Ectodermal cell (in vitro differentiated cells): ENCODE measurements at regions not wholly inside any gene's neighbourhood (a gene's known extent, or its start where the extent isn't known, plus 50 kb on each side); places are given as distances from the start of the nearest gene placed in this dataset.
"Not testable (repeated sequence)": the region's sequence is repeated elsewhere in the genome, so short reads cannot be mapped to it uniquely, and the experiment has no call there.

Experiments
- H3K27ac ChIP-seq: 2 replicates; pipeline ENCODE4 v1.7.0; 2013; ENCODE audit warnings: mild to moderate bottlenecking, low read depth, low read length; ENCODE audit not compliant: insufficient read depth, poor library complexity, severe bottlenecking
- H3K27me3 ChIP-seq: 2 replicates; pipeline ENCODE4 v1.7.0; 2013; ENCODE audit warnings: mild to moderate bottlenecking, low read length; ENCODE audit not compliant: insufficient read depth, control insufficient read depth, poor library complexity, severe bottlenecking
- H3K36me3 ChIP-seq: one replicate; pipeline ENCODE4 v1.7.0; 2013; ENCODE audit warnings: low read length; ENCODE audit not compliant: control insufficient read depth, insufficient read depth
- H3K4me1 ChIP-seq: one replicate; pipeline ENCODE4 v1.7.0; 2013; ENCODE audit warnings: low read length; ENCODE audit not compliant: control insufficient read depth, insufficient read depth
- H3K4me3 ChIP-seq: 2 replicates; pipeline ENCODE4 v1.7.0; 2013; ENCODE audit warnings: low read depth, low read length, control low read depth; ENCODE audit not compliant: insufficient read depth
- H3K9me3 ChIP-seq: 2 replicates; pipeline ENCODE4 v1.7.0; 2013; ENCODE audit warnings: mild to moderate bottlenecking, low read length, moderate library complexity; ENCODE audit not compliant: control insufficient read depth
- WGBS, 2 experiments: methylation state at CpG; one replicate each; pipeline ENCODE4 v1.1.7; 2013; ENCODE audit warnings: missing lambda C conversion rate in 2 of 2; 5-methylcytosine and 5-hydroxymethylcytosine counted together

- no peaks in the 10 kb centered on the region for H3K4me1 ChIP-seq
- H3K9me3 ChIP-seq, result no peaks in the 10 kb centered on the region
- H3K27me3 ChIP-seq, result no peaks in the 10 kb centered on the region
- no peak overlapping the region for H3K27ac ChIP-seq
- 92 to 93% methylated on average over 1 of the region's 1 CpG for WGBS, 2 experiments
- no peak overlapping the region for H3K4me3 ChIP-seq
- no peaks in the 10 kb centered on the region for H3K36me3 ChIP-seq
These were observed 127.9 kb upstream of the PALM2AKAP2 start for GRCh38 chr9:109652112-109652511.

- Histone ChIP-seq H3K27ac (no peak overlapping the region), H3K27me3 (no peaks in the 10 kb centered on the region), H3K9me3 (no peaks in the 10 kb centered on the region), H3K36me3 (no peaks in the 10 kb centered on the region), H3K4me1 (no peaks in the 10 kb centered on the region), H3K4me3 (no peak overlapping the region)
- 58 to 61% methylated on average over 4 of the region's 4 CpGs for WGBS, 2 experiments
These were observed 127.0 kb upstream of the PALM2AKAP2 start for GRCh38 chr9:109652971-109653370.

GRCh38 chr9:109653470-109653869 lies 126.5 kb upstream of the PALM2AKAP2 start:
- no peaks in the 10 kb centered on the region for H3K4me1 ChIP-seq
- no peak overlapping the region for H3K4me3 ChIP-seq
- H3K36me3 ChIP-seq, result no peaks in the 10 kb centered on the region
- no peak overlapping the region for H3K27ac ChIP-seq
- no peaks in the 10 kb centered on the region for H3K9me3 ChIP-seq
- no peaks in the 10 kb centered on the region for H3K27me3 ChIP-seq
- WGBS, 2 experiments, result 87 to 90% methylated on average over 2 of the region's 2 CpGs

- H3K4me1 ChIP-seq, H3K27ac ChIP-seq, H3K4me3 ChIP-seq, H3K9me3 ChIP-seq, H3K27me3 ChIP-seq, H3K36me3 ChIP-seq: not testable (repeated sequence)
- WGBS, 2 experiments, result 97 to 98% methylated on average over 4 of the region's 4 CpGs
These were observed 116.0 kb upstream of the PALM2AKAP2 start for GRCh38 chr9:109663978-109664377.

- H3K27me3 ChIP-seq, H3K36me3 ChIP-seq, H3K27ac ChIP-seq, H3K4me3 ChIP-seq, H3K9me3 ChIP-seq, H3K4me1 ChIP-seq: not testable (repeated sequence)
- 64 to 70% methylated on average over 7 of the region's 7 CpGs for WGBS, 2 experiments
These were observed 114.3 kb upstream of the PALM2AKAP2 start for GRCh38 chr9:109665736-109666135.

GRCh38 chr9:109681301-109681700 lies 98.7 kb upstream of the PALM2AKAP2 start:
- WGBS, 2 experiments, result 68 to 89% methylated on average over 1 to 2 of the region's 2 CpGs
- Histone ChIP-seq H3K9me3 (no peaks in the 10 kb centered on the region), H3K4me3 (no peak overlapping the region), H3K36me3 (no peaks in the 10 kb centered on the region), H3K4me1 (no peaks in the 10 kb centered on the region), H3K27me3 (no peaks in the 10 kb centered on the region), H3K27ac (no peak overlapping the region)

- H3K9me3 ChIP-seq, result no peaks in the 10 kb centered on the region
- WGBS, 2 experiments, result 87 to 100% methylated on average over 1 of the region's 1 CpG
- no peak overlapping the region for H3K27ac ChIP-seq
- H3K27me3 ChIP-seq, result no peaks in the 10 kb centered on the region
- no peak overlapping the region for H3K4me3 ChIP-seq
- no peaks in the 10 kb centered on the region for H3K36me3 ChIP-seq
- no peaks in the 10 kb centered on the region for H3K4me1 ChIP-seq
These were observed 97.8 kb upstream of the PALM2AKAP2 start for GRCh38 chr9:109682227-109682626.

- H3K9me3 ChIP-seq, result no peaks in the 10 kb centered on the region
- H3K27ac ChIP-seq, result no peak overlapping the region
- no peak overlapping the region for H3K4me3 ChIP-seq
- 96 to 98% methylated on average over 3 of the region's 3 CpGs for WGBS, 2 experiments
- no peaks in the 10 kb centered on the region for H3K4me1 ChIP-seq
- no peaks in the 10 kb centered on the region for H3K36me3 ChIP-seq
- no peaks in the 10 kb centered on the region for H3K27me3 ChIP-seq
These were observed 96.5 kb upstream of the PALM2AKAP2 start for GRCh38 chr9:109683521-109683920.

GRCh38 chr9:109689701-109690100 lies 90.3 kb upstream of the PALM2AKAP2 start:
- 92% methylated on average over 2 to 3 of the region's 3 CpGs for WGBS, 2 experiments
- no peaks in the 10 kb centered on the region for H3K36me3 ChIP-seq
- H3K27ac ChIP-seq, result no peak overlapping the region
- H3K9me3 ChIP-seq, result no peaks in the 10 kb centered on the region
- H3K27me3 ChIP-seq, result no peaks in the 10 kb centered on the region
- H3K4me1 ChIP-seq, result no peaks in the 10 kb centered on the region
- H3K4me3 ChIP-seq, result no peak overlapping the region

GRCh38 chr9:109699019-109699418 lies 81.0 kb upstream of the PALM2AKAP2 start:
- H3K36me3 ChIP-seq, result no peaks in the 10 kb centered on the region
- H3K27ac ChIP-seq, result no peak overlapping the region
- H3K9me3 ChIP-seq, result no peaks in the 10 kb centered on the region
- H3K27me3 ChIP-seq, result no peaks in the 10 kb centered on the region
- no peaks in the 10 kb centered on the region for H3K4me1 ChIP-seq
- 95 to 96% methylated on average over 2 of the region's 2 CpGs for WGBS, 2 experiments
- H3K4me3 ChIP-seq, result no peak overlapping the region

- Histone ChIP-seq H3K4me1 (no peaks in the 10 kb centered on the region), H3K27me3 (no peaks in the 10 kb centered on the region)
- 77 to 88% methylated on average over 2 of the region's 2 CpGs for WGBS, 2 experiments
These were observed 75.5 kb upstream of the PALM2AKAP2 start for GRCh38 chr9:109704546-109704945.

More at GRCh38 chr9:109704546-109704945, 75.5 kb upstream of the PALM2AKAP2 start:
- no peaks in the 10 kb centered on the region for H3K9me3 ChIP-seq
- H3K4me3 ChIP-seq, result no peak overlapping the region
- H3K36me3 ChIP-seq, result no peaks in the 10 kb centered on the region
- no peak overlapping the region for H3K27ac ChIP-seq
